Nephron progenitor cell (in vitro differentiated cells): ENCODE measurements at regions not wholly inside any gene's neighbourhood (a gene's known extent, or its start where the extent isn't known, plus 50 kb on each side); places are given as distances from the start of the nearest gene placed in this dataset.

Experiments
- DNase-seq: peaks from one replicate; pipeline ENCODE4 v3.0.0; 2021
- H3K27ac Mint-ChIP-seq: 2 replicates; pipeline ENCODE4 v1.8.0; 2021; ENCODE audit warnings: mild to moderate bottlenecking, moderate library complexity, mixed read lengths
- H3K27me3 Mint-ChIP-seq: 2 replicates; pipeline ENCODE4 v1.8.0; 2021; ENCODE audit warnings: mild to moderate bottlenecking, low read depth, mixed read lengths; ENCODE audit not compliant: poor library complexity
- H3K36me3 Mint-ChIP-seq: 2 replicates; pipeline ENCODE4 v1.8.0; 2021; ENCODE audit warnings: low read depth, mixed read lengths
- H3K4me1 Mint-ChIP-seq: 2 replicates; pipeline ENCODE4 v1.8.0; 2021; ENCODE audit warnings: mixed read lengths
- H3K4me3 Mint-ChIP-seq: 2 replicates; pipeline ENCODE4 v1.8.0; 2021; ENCODE audit warnings: mild to moderate bottlenecking, moderate library complexity, mixed read lengths
- H3K9me3 Mint-ChIP-seq: 2 replicates; pipeline ENCODE4 v1.8.0; 2021; ENCODE audit warnings: mild to moderate bottlenecking, moderate library complexity, mixed read lengths
- TF ChIP-seq, protein P1 (sequence below): fragments of 200-600 bp; sonication (generic); IDR thresholded peaks from 2 replicates; pipeline ENCODE4 v1.5.0; 2021; ENCODE audit warnings: antibody characterized with exemption

DNA sequence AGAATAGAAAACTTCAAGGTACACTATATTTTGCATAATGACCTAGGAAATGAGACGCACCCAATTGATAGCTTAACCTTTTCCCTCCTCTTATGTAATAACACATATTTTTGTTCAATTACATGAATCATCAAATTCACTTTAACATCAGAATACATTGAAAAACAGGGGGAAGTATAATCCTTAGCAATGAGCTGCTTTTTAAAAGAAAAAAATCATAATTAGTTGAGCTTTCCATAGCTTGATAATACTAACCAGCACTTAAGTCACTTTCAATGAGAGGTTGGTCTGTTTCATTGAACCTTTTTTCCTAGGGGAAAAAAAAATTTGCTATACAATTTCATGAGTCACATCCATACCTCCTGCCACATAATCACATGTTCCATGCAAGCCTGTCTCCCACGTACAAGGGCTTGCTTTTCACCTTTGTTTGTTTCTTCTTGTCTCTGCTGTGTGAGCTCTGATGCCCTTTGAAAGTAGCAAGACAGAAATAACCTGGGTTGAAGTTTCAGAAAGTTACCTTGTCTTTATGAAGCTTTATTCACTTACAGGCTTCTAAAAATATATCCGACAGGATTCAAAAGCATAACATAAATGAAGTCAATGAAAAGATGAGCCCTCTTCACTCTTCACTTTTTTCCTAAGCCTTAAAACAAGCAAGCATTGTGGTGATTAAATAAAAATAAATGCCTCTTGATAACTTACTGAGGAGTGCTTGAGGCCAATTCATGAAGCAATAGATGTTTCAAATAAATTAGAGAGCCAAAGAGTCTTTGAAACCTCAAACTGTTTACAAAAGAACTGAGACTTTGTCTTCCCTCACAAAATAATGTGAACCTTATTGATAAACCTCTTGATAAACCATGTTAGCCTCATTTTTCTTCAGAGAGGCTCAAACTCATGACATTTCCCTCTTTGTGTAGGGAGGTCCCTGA, 108.5 kb downstream of the FEM1C start:
- Mint-ChIP-seq H3K27me3 (peaks cover 9% of the 10 kb centered on the region), H3K27ac (no peak overlapping the region), H3K4me1 (peaks cover 18% of the 10 kb centered on the region), H3K36me3 (peaks cover 9% of the 10 kb centered on the region), H3K4me3 (no peak overlapping the region), H3K9me3 (peaks cover 32% of the 10 kb centered on the region)
- DNase-seq, result no peak
- TF ChIP-seq, protein P1, sequence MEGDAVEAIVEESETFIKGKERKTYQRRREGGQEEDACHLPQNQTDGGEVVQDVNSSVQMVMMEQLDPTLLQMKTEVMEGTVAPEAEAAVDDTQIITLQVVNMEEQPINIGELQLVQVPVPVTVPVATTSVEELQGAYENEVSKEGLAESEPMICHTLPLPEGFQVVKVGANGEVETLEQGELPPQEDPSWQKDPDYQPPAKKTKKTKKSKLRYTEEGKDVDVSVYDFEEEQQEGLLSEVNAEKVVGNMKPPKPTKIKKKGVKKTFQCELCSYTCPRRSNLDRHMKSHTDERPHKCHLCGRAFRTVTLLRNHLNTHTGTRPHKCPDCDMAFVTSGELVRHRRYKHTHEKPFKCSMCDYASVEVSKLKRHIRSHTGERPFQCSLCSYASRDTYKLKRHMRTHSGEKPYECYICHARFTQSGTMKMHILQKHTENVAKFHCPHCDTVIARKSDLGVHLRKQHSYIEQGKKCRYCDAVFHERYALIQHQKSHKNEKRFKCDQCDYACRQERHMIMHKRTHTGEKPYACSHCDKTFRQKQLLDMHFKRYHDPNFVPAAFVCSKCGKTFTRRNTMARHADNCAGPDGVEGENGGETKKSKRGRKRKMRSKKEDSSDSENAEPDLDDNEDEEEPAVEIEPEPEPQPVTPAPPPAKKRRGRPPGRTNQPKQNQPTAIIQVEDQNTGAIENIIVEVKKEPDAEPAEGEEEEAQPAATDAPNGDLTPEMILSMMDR, result no peak

GRCh38 chr5:115435065-115435777, 109.4 kb downstream of the FEM1C start:
- Mint-ChIP-seq H3K4me3 (no peak overlapping the region), H3K27me3 (peaks cover 13% of the 10 kb centered on the region), H3K36me3 (peaks cover 7% of the 10 kb centered on the region), H3K9me3 (peaks cover 24% of the 10 kb centered on the region), H3K27ac (no peak overlapping the region), H3K4me1 (peaks cover 25% of the 10 kb centered on the region)
- TF ChIP-seq, protein P1, result no peak
- DNase-seq, result no peak

GRCh38 chr5:115433918-115434317, 110.7 kb downstream of the FEM1C start:
- Mint-ChIP-seq H3K36me3 (no peaks in the 10 kb centered on the region), H3K9me3 (peaks cover 11% of the 10 kb centered on the region), H3K4me3 (no peak overlapping the region), H3K27ac (no peak overlapping the region), H3K4me1 (peaks cover 38% of the 10 kb centered on the region), H3K27me3 (peaks cover 13% of the 10 kb centered on the region)
- no peak for DNase-seq
- TF ChIP-seq, protein P1, result no peak

GRCh38 chr5:115432691-115433090, 111.9 kb downstream of the FEM1C start:
- peaks cover 5% of the 10 kb centered on the region for H3K9me3 Mint-ChIP-seq
- H3K36me3 Mint-ChIP-seq, result no peaks in the 10 kb centered on the region
- no peak for DNase-seq
- H3K4me1 Mint-ChIP-seq, result peaks cover 50% of the 10 kb centered on the region
- peak overlapping the region; percentile 81 for H3K27ac Mint-ChIP-seq
- peaks cover 16% of the 10 kb centered on the region for H3K27me3 Mint-ChIP-seq
- no peak overlapping the region for H3K4me3 Mint-ChIP-seq
- TF ChIP-seq, protein P1, result no peak

- Mint-ChIP-seq H3K27ac (no peak overlapping the region), H3K36me3 (no peaks in the 10 kb centered on the region), H3K4me1 (peaks cover 55% of the 10 kb centered on the region), H3K27me3 (peaks cover 16% of the 10 kb centered on the region), H3K4me3 (no peak overlapping the region), H3K9me3 (no peaks in the 10 kb centered on the region)
- no peak for DNase-seq
- TF ChIP-seq, protein P1, result no peak
These were observed 113.5 kb downstream of the FEM1C start for GRCh38 chr5:115431116-115431515.
